Right lobe of liver (tissue), 4 donors: ENCODE measurements at regions not wholly inside any gene's neighbourhood (a gene's known extent, or its start where the extent isn't known, plus 50 kb on each side); places are given as distances from the start of the nearest gene placed in this dataset.

ENCODE experiments used
- POLR2A ChIP-seq: fragments of 450-650 bp; IDR thresholded peaks from one replicate; pipeline ENCODE4 v1.6.1; 2017; ENCODE audit warnings: antibody characterized with exemption, mild to moderate bottlenecking
- TF ChIP-seq, protein P1 (sequence below), 4 donors: fragments of 200-600 bp in 3 of 4; fragments of 450-650 bp in 1 of 4; IDR thresholded peaks; one replicate each; pipeline versions ENCODE4 v1.5.1 to v1.8.0; 2016 to 2022; ENCODE audit warnings: antibody characterized with exemption in 4 of 4, mild to moderate bottlenecking in 2 of 4
- donor health status: DM: no; HTN: no; CAD: no.
- donor health status: DM: no; HTN: no; CAD: no.
- donor health status: DM: no; HTN: yes; CAD: no.

DNA sequence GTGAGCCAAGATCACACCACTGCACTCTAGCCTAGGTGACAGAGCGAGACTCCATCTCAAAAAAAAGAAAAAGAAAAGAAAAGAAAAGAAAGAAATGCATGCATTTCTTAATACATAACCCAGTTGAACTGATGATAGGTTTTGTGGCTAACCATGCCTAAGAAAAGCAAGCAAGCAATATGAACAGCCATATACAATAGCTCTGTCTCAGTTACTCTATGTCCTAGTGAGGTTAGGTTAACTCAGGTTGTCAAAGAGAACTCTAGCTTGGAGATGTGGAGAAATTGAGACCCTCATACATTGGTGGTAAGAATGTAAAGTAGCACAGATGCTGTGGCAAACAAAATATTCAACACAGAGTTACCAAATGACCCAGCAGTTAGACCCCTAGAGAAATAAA is 167.0 kb upstream of the RASGEF1B start:
- TF ChIP-seq, protein P1, sequence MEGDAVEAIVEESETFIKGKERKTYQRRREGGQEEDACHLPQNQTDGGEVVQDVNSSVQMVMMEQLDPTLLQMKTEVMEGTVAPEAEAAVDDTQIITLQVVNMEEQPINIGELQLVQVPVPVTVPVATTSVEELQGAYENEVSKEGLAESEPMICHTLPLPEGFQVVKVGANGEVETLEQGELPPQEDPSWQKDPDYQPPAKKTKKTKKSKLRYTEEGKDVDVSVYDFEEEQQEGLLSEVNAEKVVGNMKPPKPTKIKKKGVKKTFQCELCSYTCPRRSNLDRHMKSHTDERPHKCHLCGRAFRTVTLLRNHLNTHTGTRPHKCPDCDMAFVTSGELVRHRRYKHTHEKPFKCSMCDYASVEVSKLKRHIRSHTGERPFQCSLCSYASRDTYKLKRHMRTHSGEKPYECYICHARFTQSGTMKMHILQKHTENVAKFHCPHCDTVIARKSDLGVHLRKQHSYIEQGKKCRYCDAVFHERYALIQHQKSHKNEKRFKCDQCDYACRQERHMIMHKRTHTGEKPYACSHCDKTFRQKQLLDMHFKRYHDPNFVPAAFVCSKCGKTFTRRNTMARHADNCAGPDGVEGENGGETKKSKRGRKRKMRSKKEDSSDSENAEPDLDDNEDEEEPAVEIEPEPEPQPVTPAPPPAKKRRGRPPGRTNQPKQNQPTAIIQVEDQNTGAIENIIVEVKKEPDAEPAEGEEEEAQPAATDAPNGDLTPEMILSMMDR (IDR thresholded peaks at IDR 0.05) = no peak
- no peak for TF ChIP-seq POLR2A
